H1 (cell line): ENCODE measurements at regions not wholly inside any gene's neighbourhood (a gene's known extent, or its start where the extent isn't known, plus 50 kb on each side); places are given as distances from the start of the nearest gene placed in this dataset.

Experiments used
- CTCF ChIA-PET: fragments of 300-600 bp; sonication (Branson Sonifier 250); formaldehyde crosslinking; loops from one replicate; lab custom pipeline; 2021; ENCODE audit not compliant: partially characterized antibody; lab: Charles Lee
- POLR2A ChIA-PET: fragments of 300-600 bp; sonication (Branson Sonifier 250); formaldehyde crosslinking; loops from one replicate; lab custom pipeline; 2021; ENCODE audit warnings: inconsistent platforms; ENCODE audit not compliant: partially characterized antibody; lab: Charles Lee
- DNase-seq, 2 experiments: peaks; one replicate each; pipeline versions ENCODE4 v3.0.0 to v3.0.0-alpha.2; 2010 to 2022; ENCODE audit warnings: low spot score in 2 of 2, low read depth in 1 of 2, mixed read lengths in 1 of 2
- FAIRE-seq: peaks from 2 replicates; lab custom pipeline; 2011; peaks lifted over from hg19 to GRCh38; lab: Jason Lieb, UNC
- H2AFZ ChIP-seq: 2 replicates; pipeline ENCODE4 v1.8.1; 2012; ENCODE audit warnings: low read length, inconsistent platforms
- H2AK5ac ChIP-seq: 2 replicates; pipeline ENCODE4 v1.6.1; 2013; ENCODE audit warnings: low read depth, low read length
- H2BK120ac ChIP-seq: replicated peaks from 2 replicates; pipeline ENCODE3; 2013; ENCODE audit warnings: low read depth, low read length, inconsistent platforms
- H2BK12ac ChIP-seq: 2 replicates; pipeline ENCODE4 v1.6.1; 2013; ENCODE audit warnings: low read depth, low read length
- H2BK15ac ChIP-seq: 2 replicates; pipeline ENCODE4 v1.6.1; 2013; ENCODE audit warnings: low read length
- H2BK20ac ChIP-seq: 2 replicates; pipeline ENCODE4 v1.6.1; 2013; ENCODE audit warnings: low read length
- H2BK5ac ChIP-seq: 2 replicates; pipeline ENCODE4 v1.6.1; 2013; ENCODE audit warnings: low read depth, low read length
- H3K14ac ChIP-seq: 2 replicates; pipeline ENCODE4 v1.6.1; 2013; ENCODE audit warnings: inconsistent platforms; ENCODE audit not compliant: insufficient read length
- H3K18ac ChIP-seq: 2 replicates; pipeline ENCODE4 v1.6.1; 2013; ENCODE audit warnings: low read length; ENCODE audit errors: extremely low read depth
- H3K23ac ChIP-seq: 2 replicates; pipeline ENCODE4 v1.6.1; 2013; ENCODE audit warnings: inconsistent platforms; ENCODE audit not compliant: insufficient read length
- H3K23me2 ChIP-seq: 2 replicates; pipeline ENCODE4 v1.6.1; 2013; ENCODE audit warnings: low read depth, low read length
- H3K27ac ChIP-seq: 2 replicates; pipeline ENCODE4 v1.6.1; 2011; ENCODE audit warnings: low read depth, low read length, inconsistent platforms
- H3K27me3 ChIP-seq, 4 experiments: replicated peaks in 1 of 4; 1 replicate in 1 of 4; 2 replicates in 3 of 4; pipeline versions ENCODE4 v1.6.1 to v1.8.1; 2011 to 2013; ENCODE audit warnings: low read length in 3 of 4, mild to moderate bottlenecking in 3 of 4, inconsistent platforms in 2 of 4, mixed read lengths in 2 of 4, moderate library complexity in 1 of 4; ENCODE audit not compliant: control insufficient read depth in 3 of 4, insufficient read depth in 3 of 4; ENCODE audit errors: extremely low read depth in 1 of 4
- H3K36me3 ChIP-seq, 4 experiments: 2 replicates each; pipeline versions ENCODE4 v1.6.1 to v1.8.1; 2011 to 2013; ENCODE audit warnings: mild to moderate bottlenecking in 4 of 4, low read length in 3 of 4, moderate library complexity in 2 of 4, control low read depth in 1 of 4, inconsistent platforms in 1 of 4; ENCODE audit not compliant: insufficient read depth in 4 of 4, control insufficient read depth in 2 of 4
- H3K4ac ChIP-seq: replicated peaks from 2 replicates; pipeline ENCODE3; 2013; ENCODE audit warnings: low read length, low read depth, mixed read lengths, inconsistent platforms; ENCODE audit not compliant: insufficient read length
- H3K4me1 ChIP-seq, 4 experiments: replicated peaks in 1 of 4; 1 replicate in 1 of 4; 2 replicates in 3 of 4; pipeline versions ENCODE4 v1.6.1 to v1.8.1; 2011 to 2013; ENCODE audit warnings: low read length in 3 of 4, inconsistent platforms in 2 of 4, mixed read lengths in 1 of 4; ENCODE audit not compliant: insufficient read depth in 4 of 4, control insufficient read depth in 3 of 4
- H3K4me2 ChIP-seq, 2 experiments: 2 replicates each; pipeline versions ENCODE4 v1.6.1 to v1.8.1; 2011 to 2013; ENCODE audit warnings: low read depth in 2 of 2, low read length in 2 of 2, control low read depth in 1 of 2, inconsistent platforms in 1 of 2, mild to moderate bottlenecking in 1 of 2; ENCODE audit not compliant: insufficient read depth in 1 of 2
- H3K4me3 ChIP-seq, 4 experiments: fragments of 200-600, 300-600 bp in 1 of 4; sonication (generic), shearing (Covaris generic), sonication (Bioruptor Twin) in 1 of 4; 2 replicates each; pipeline versions ENCODE4 v1.5.1 to v1.8.1; 2011 to 2016; ENCODE audit warnings: low read length in 4 of 4, low read depth in 3 of 4, control low read depth in 2 of 4, inconsistent platforms in 2 of 4, mild to moderate bottlenecking in 2 of 4, mixed read lengths in 1 of 4, moderate library complexity in 1 of 4; ENCODE audit not compliant: insufficient read depth in 2 of 4; ENCODE audit errors: extremely low read depth in 1 of 4
- H3K56ac ChIP-seq: replicated peaks from 2 replicates; pipeline ENCODE3; 2013; ENCODE audit warnings: low read depth, mild to moderate bottlenecking, mixed read lengths, low read length, inconsistent platforms; ENCODE audit not compliant: insufficient read length
- H3K79me1 ChIP-seq: 2 replicates; pipeline ENCODE4 v1.6.1; 2013; ENCODE audit warnings: low read depth, low read length, control low read depth
- H3K79me2 ChIP-seq, 2 experiments: 2 replicates each; pipeline versions ENCODE4 v1.6.1 to v1.8.1; 2012 to 2013; ENCODE audit warnings: low read length in 2 of 2, mild to moderate bottlenecking in 2 of 2, inconsistent platforms in 1 of 2; ENCODE audit not compliant: insufficient read depth in 2 of 2, control insufficient read depth in 1 of 2
- H3K9ac ChIP-seq, 4 experiments: replicated peaks in 1 of 4; 1 replicate in 1 of 4; 2 replicates in 3 of 4; pipeline versions ENCODE4 v1.6.1 to v1.8.1; 2011 to 2013; ENCODE audit warnings: low read depth in 3 of 4, low read length in 3 of 4, control low read depth in 2 of 4, mild to moderate bottlenecking in 2 of 4, moderate library complexity in 2 of 4, inconsistent platforms in 1 of 4; ENCODE audit errors: extremely low read depth in 1 of 4
- H3K9me3 ChIP-seq, 2 experiments: 2 replicates each; pipeline versions ENCODE4 v1.6.1 to v1.8.1; 2012 to 2013; ENCODE audit warnings: mild to moderate bottlenecking in 2 of 2, moderate library complexity in 2 of 2, control low read depth in 1 of 2, inconsistent platforms in 1 of 2, low read depth in 1 of 2, low read length in 1 of 2, mixed read lengths in 1 of 2; ENCODE audit not compliant: insufficient read depth in 2 of 2
- H4K20me1 ChIP-seq, 2 experiments: replicated peaks in 1 of 2; 2 replicates each; pipeline versions ENCODE3 to v1.8.1; 2011 to 2013; ENCODE audit warnings: inconsistent platforms in 2 of 2, low read length in 2 of 2, mild to moderate bottlenecking in 1 of 2; ENCODE audit not compliant: insufficient read depth in 2 of 2, control insufficient read depth in 1 of 2
- H4K5ac ChIP-seq: 2 replicates; pipeline ENCODE4 v1.6.1; 2013; ENCODE audit warnings: low read length, low read depth, mixed read lengths, inconsistent platforms; ENCODE audit not compliant: insufficient read length
- H4K8ac ChIP-seq: 2 replicates; pipeline ENCODE4 v1.8.0; 2013; ENCODE audit warnings: mild to moderate bottlenecking, moderate library complexity, low read length, inconsistent platforms; ENCODE audit not compliant: insufficient read depth; ENCODE audit errors: extremely low read depth
- H4K91ac ChIP-seq: replicated peaks from 2 replicates; pipeline ENCODE3; 2013; ENCODE audit warnings: low read length, mixed read lengths, inconsistent platforms; ENCODE audit not compliant: insufficient read length
- CEBPB ChIP-seq: IDR thresholded peaks from 2 replicates; pipeline ENCODE4 v1.6.1; 2012; ENCODE audit warnings: low read depth, low read length
- TEAD4 ChIP-seq: IDR thresholded peaks from 2 replicates; pipeline ENCODE4 v1.6.1; 2012; ENCODE audit warnings: low read depth, low read length, inconsistent platforms, mixed read lengths
- WGBS, 2 experiments: shearing (Covaris generic) in 1 of 2; methylation state at CpG; one replicate each; pipeline versions ENCODE4 v1.1.6 to v1.1.7; 2013 to 2015; ENCODE audit warnings: low lambda C conversion rate in 2 of 2, mixed read lengths in 2 of 2, inconsistent platforms in 1 of 2, low coverage in 1 of 2, missing lambda C conversion rate in 1 of 2; ENCODE audit not compliant: insufficient replicate concordance in 2 of 2, insufficient coverage in 1 of 2, insufficient read length in 1 of 2; ENCODE audit errors: extremely low coverage in 1 of 2, missing lambda C conversion rate in 1 of 2; 5-methylcytosine and 5-hydroxymethylcytosine counted together

DNA sequence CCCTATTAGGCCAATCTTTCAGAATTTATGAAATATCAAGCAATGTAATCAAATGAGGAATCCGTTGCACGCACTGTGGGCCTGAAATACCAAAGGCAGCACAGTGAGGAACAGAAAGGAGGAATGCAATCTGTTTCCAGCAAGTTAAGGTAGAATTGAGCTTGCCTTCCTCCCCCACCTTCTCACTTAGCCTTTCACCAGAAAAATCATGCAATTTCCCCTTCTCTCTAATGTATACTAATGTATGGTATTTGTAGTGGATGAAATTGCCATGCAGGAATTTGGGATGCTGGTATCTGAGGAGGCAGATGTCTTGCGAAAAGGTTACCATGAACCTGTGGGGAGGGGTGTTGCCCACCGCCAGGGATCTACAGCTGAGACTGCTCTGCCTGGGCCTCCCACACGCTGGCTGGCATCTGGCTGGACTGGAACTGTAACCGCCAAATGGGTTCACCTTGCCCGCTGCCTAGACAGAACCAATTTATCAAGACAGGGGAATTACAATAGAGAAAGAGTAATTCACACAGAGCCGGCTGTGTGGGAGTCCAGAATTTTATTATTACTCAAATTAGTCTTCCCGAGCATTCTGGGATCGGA lies 222.4 kb upstream of the MYLIP start:
- H3K4me1 ChIP-seq = peaks cover 20 to 34% (median 30%) of the 10 kb centered on the region in 4 experiments; a peak in 6 of 7 replicates

More for the DNA sequence above, 222.4 kb upstream of the MYLIP start:
- no peaks in the 10 kb centered on the region for H3K79me1 ChIP-seq
- H3K4ac ChIP-seq = no peak overlapping the region
- H3K27ac ChIP-seq = no peak overlapping the region
- TF ChIP-seq TEAD4 = 0 out of 2 replicates have a peak, but pooled peaks have one; percentile 28
- TF ChIP-seq CEBPB = no peak
- DNase-seq (no peak), FAIRE-seq (no peak)
- H4K20me1 ChIP-seq = no peaks in the 10 kb centered on the region
- ChIA-PET POLR2A (interaction anchor here (0.6 to 1.2 kb wide), 4 partner anchors 8 to 224 kb away, joined by 3 to 7 read pairs (median 4); no protein-coding TSS in a partner anchor), CTCF (interaction anchor here (0.8 to 7.5 kb wide), 4 partner anchors 10 to 77 kb away, joined by 3 to 55 read pairs (median 5); no protein-coding TSS in a partner anchor)
- no peaks in the 10 kb centered on the region for H3K79me2 ChIP-seq
- H2AFZ ChIP-seq = no peak overlapping the region
- H3K4me3 ChIP-seq = no peak overlapping the region
- H2BK5ac ChIP-seq = peak overlapping the region; percentile 63; the same call in 1 of the 2 replicates
- H3K4me2 ChIP-seq = no peak overlapping the region
- H3K27me3 ChIP-seq = no peaks in the 10 kb centered on the region
- no peak overlapping the region for H2BK15ac ChIP-seq
- H3K9me3 ChIP-seq = no peaks in the 10 kb centered on the region
- H2AK5ac ChIP-seq = no peak overlapping the region
- H4K91ac ChIP-seq = peak overlapping the region; percentile 75
- no peak overlapping the region for H3K23ac ChIP-seq
- H3K18ac ChIP-seq = peak overlapping the region; percentile 27; the same call in 1 of the 2 replicates
- no peaks in the 10 kb centered on the region for H3K36me3 ChIP-seq
- no peak overlapping the region for H2BK120ac ChIP-seq
- no peak overlapping the region for H3K9ac ChIP-seq
- H3K56ac ChIP-seq = no peak overlapping the region
- H4K8ac ChIP-seq = no peak overlapping the region
- no peaks in the 10 kb centered on the region for H3K23me2 ChIP-seq
- 88% methylated on average over 9 of the region's 10 CpGs; no CpG with 5 or more reads in 1 of the 2 experiments for WGBS, 2 experiments
- peak overlapping the region; percentile 32 for H4K5ac ChIP-seq
- peak overlapping the region; percentile 96 for H2BK20ac ChIP-seq
- no peak overlapping the region for H3K14ac ChIP-seq
- H2BK12ac ChIP-seq = peak overlapping the region; percentile 70; the same call in 1 of the 2 replicates
